PC-9 (cell line): ENCODE measurements at regions not wholly inside any gene's neighbourhood (a gene's known extent, or its start where the extent isn't known, plus 50 kb on each side); places are given as distances from the start of the nearest gene placed in this dataset.

Source experiments
- EZH2 ChIP-seq: fragments of 200-600 bp; sonication (generic); IDR thresholded peaks from 2 replicates; pipeline ENCODE4 v1.8.0; 2017; ENCODE audit warnings: antibody characterized with exemption, low read depth
- TF ChIP-seq, protein P1 (sequence below): fragments of 200-600 bp; sonication (generic); conservative IDR thresholded peaks from 2 replicates; pipeline ENCODE4 v1.6.1; 2017; ENCODE audit warnings: mixed run types, antibody characterized with exemption, mild to moderate bottlenecking, moderate library complexity

DNA sequence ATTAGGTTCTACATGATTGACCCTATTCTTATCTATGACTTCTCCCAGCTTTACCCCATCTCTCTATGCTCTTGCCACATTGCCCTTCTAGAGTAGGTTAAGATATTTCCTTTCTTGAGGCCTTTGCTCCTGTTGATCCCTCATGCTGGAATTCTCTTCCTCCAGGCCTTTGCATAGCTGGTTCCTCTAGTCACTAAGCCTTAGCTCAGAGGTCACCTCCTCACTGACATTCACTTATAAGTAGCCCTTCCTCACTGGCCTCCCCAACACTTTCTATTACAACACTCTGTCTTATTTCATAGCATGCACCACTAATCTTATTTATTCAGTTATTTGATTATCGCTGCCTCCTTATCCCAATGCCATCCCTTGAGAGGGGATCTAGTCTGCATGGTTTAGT, 228.4 kb upstream of the COL8A1 start:
- TF ChIP-seq EZH2, result no peak
- TF ChIP-seq, protein P1, sequence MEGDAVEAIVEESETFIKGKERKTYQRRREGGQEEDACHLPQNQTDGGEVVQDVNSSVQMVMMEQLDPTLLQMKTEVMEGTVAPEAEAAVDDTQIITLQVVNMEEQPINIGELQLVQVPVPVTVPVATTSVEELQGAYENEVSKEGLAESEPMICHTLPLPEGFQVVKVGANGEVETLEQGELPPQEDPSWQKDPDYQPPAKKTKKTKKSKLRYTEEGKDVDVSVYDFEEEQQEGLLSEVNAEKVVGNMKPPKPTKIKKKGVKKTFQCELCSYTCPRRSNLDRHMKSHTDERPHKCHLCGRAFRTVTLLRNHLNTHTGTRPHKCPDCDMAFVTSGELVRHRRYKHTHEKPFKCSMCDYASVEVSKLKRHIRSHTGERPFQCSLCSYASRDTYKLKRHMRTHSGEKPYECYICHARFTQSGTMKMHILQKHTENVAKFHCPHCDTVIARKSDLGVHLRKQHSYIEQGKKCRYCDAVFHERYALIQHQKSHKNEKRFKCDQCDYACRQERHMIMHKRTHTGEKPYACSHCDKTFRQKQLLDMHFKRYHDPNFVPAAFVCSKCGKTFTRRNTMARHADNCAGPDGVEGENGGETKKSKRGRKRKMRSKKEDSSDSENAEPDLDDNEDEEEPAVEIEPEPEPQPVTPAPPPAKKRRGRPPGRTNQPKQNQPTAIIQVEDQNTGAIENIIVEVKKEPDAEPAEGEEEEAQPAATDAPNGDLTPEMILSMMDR, result no peak
